Neural progenitor cell (in vitro differentiated cells): ENCODE measurements at regions not wholly inside any gene's neighbourhood (a gene's known extent, or its start where the extent isn't known, plus 50 kb on each side); places are given as distances from the start of the nearest gene placed in this dataset.

Source experiments
- CTCF ChIP-seq: fragments of 200-600 bp; sonication (generic); IDR thresholded peaks from 2 replicates; pipeline ENCODE4 v1.5.1; 2017; ENCODE audit warnings: antibody characterized with exemption, mild to moderate bottlenecking
- EZH2 ChIP-seq: fragments of 200-600 bp; sonication (generic); IDR thresholded peaks from 2 replicates; pipeline ENCODE4 v1.6.1; 2017; ENCODE audit warnings: antibody characterized with exemption, mild to moderate bottlenecking, moderate library complexity
- EZH2phosphoT487 ChIP-seq: fragments of 200-600 bp; sonication (generic); IDR thresholded peaks from 2 replicates; pipeline ENCODE4 v1.6.1; 2017; ENCODE audit warnings: antibody characterized with exemption

GRCh38 chr13:63838366-63839110, 2422.9 kb upstream of the PCDH20 start:
- TF ChIP-seq EZH2, result no peak
- TF ChIP-seq CTCF, result no peak
- TF ChIP-seq EZH2phosphoT487, result no peak
